Sigmoid colon (tissue), 6 donors: ENCODE measurements at regions not wholly inside any gene's neighbourhood (a gene's known extent, or its start where the extent isn't known, plus 50 kb on each side); places are given as distances from the start of the nearest gene placed in this dataset.

Source experiments
- DNase-seq: peaks from one replicate; pipeline ENCODE4 v3.0.0-alpha.2; 2019
- H3K27ac ChIP-seq, 4 donors: fragments of 200-600 bp; sonication (generic); one replicate each; pipeline ENCODE4 v1.5.1; 2016 to 2019; ENCODE audit warnings: mild to moderate bottlenecking in 1 of 4
- H3K27me3 ChIP-seq, 3 donors: fragments of 200-600 bp; sonication (generic); one replicate each; pipeline ENCODE4 v1.5.1; 2019; ENCODE audit warnings: mild to moderate bottlenecking in 1 of 3
- H3K36me3 ChIP-seq, 4 donors: fragments of 200-600 bp; sonication (generic); one replicate each; pipeline ENCODE4 v1.5.1; 2016 to 2019
- H3K4me1 ChIP-seq, 4 donors: fragments of 200-600 bp; sonication (generic); one replicate each; pipeline ENCODE4 v1.5.1; 2017 to 2019
- H3K4me3 ChIP-seq, 4 donors: fragments of 200-600 bp; sonication (generic); one replicate each; pipeline ENCODE4 v1.5.1; 2017 to 2019; ENCODE audit warnings: mild to moderate bottlenecking in 2 of 4, moderate library complexity in 1 of 4
- H3K9me3 ChIP-seq, 4 donors: fragments of 200-600 bp in 3 of 4; sonication (generic) in 3 of 4; one replicate each; pipeline versions ENCODE4 v1.5.1 to v1.6.1; 2013 to 2019
- EP300 ChIP-seq, 4 donors: sonication (generic); formaldehyde crosslinking; IDR thresholded peaks; one replicate each; pipeline ENCODE4 v1.6.1; 2017; ENCODE audit warnings: antibody characterized with exemption in 4 of 4
- POLR2A ChIP-seq, 2 donors: fragments of 450-650 bp; IDR thresholded peaks; one replicate each; pipeline ENCODE4 v1.6.1; 2016; ENCODE audit warnings: antibody characterized with exemption in 2 of 2, mild to moderate bottlenecking in 2 of 2, moderate library complexity in 2 of 2
- POLR2AphosphoS5 ChIP-seq, 4 donors: sonication (generic); formaldehyde crosslinking; IDR thresholded peaks; one replicate each; pipeline ENCODE4 v1.6.1; 2017; ENCODE audit warnings: antibody characterized with exemption in 4 of 4
- WGBS, 2 donors: extraction: QIAGEN DNeasy Blood & Tissue Kit; methylation state at CpG; one replicate each; pipeline ENCODE4 v1.1.7; 2013; 5-methylcytosine and 5-hydroxymethylcytosine counted together
- intact Hi-C: fragments of 100-400 bp; cut with DNase I; formaldehyde crosslinking; loops from one replicate; pipeline ENCODE4 v1.15.1; 2023
- TF ChIP-seq, protein P1 (sequence below), 4 experiments: fragments of 450-650 bp in 3 of 4; fragments of 200-600 bp in 1 of 4; IDR thresholded peaks; one replicate each; pipeline ENCODE4 v1.5.1; 2016 to 2019; ENCODE audit warnings: antibody characterized with exemption in 4 of 4, mild to moderate bottlenecking in 3 of 4, moderate library complexity in 2 of 4
- donor health status: healthy with polysubstance abuse.
- donor health status: healthy.

GRCh38 chr9:135240222-135240621 lies 152.8 kb downstream of the OLFM1 start:
- Histone ChIP-seq H3K27me3 (peaks cover 0 to 14% (median 0%) of the 10 kb centered on the region in 3 donors), H3K27ac (peak overlapping the region in 2 of 4 donors; percentile 70 to 77), H3K36me3 (no peaks in the 10 kb centered on the region), H3K4me1 (peaks cover 0 to 16% (median 0%) of the 10 kb centered on the region in 4 donors), H3K9me3 (no peaks in the 10 kb centered on the region), H3K4me3 (no peak overlapping the region)
- TF ChIP-seq POLR2AphosphoS5 (IDR thresholded peaks at IDR 0.05) (no peak), EP300 (IDR thresholded peaks at IDR 0.05) (no peak), POLR2A (IDR thresholded peaks at IDR 0.05) (no peak)
- TF ChIP-seq, protein P1, sequence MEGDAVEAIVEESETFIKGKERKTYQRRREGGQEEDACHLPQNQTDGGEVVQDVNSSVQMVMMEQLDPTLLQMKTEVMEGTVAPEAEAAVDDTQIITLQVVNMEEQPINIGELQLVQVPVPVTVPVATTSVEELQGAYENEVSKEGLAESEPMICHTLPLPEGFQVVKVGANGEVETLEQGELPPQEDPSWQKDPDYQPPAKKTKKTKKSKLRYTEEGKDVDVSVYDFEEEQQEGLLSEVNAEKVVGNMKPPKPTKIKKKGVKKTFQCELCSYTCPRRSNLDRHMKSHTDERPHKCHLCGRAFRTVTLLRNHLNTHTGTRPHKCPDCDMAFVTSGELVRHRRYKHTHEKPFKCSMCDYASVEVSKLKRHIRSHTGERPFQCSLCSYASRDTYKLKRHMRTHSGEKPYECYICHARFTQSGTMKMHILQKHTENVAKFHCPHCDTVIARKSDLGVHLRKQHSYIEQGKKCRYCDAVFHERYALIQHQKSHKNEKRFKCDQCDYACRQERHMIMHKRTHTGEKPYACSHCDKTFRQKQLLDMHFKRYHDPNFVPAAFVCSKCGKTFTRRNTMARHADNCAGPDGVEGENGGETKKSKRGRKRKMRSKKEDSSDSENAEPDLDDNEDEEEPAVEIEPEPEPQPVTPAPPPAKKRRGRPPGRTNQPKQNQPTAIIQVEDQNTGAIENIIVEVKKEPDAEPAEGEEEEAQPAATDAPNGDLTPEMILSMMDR (IDR thresholded peaks at IDR 0.05) = no peak
- intact Hi-C loops = no loop called here
- DNase-seq = no peak
- 49 to 63% methylated on average over 6 of the region's 6 CpGs for WGBS, 2 donors

- Histone ChIP-seq H3K27me3 (peaks cover 0 to 19% (median 6%) of the 10 kb centered on the region in 3 donors), H3K36me3 (no peaks in the 10 kb centered on the region), H3K4me1 (peaks cover 0 to 16% (median 0%) of the 10 kb centered on the region in 4 donors), H3K9me3 (no peaks in the 10 kb centered on the region), H3K27ac (peak overlapping the region in 3 of 4 donors; percentile 2 to 77 (median 70)), H3K4me3 (no peak overlapping the region)
- DNase-seq = peak; percentile 62
- TF ChIP-seq, protein P1 (IDR thresholded peaks at IDR 0.05) = no peak
- TF ChIP-seq EP300 (IDR thresholded peaks at IDR 0.05) (peak in 1 of 4 donors; percentile 37), POLR2AphosphoS5 (IDR thresholded peaks at IDR 0.05) (peak in 1 of 4 donors; percentile 26), POLR2A (IDR thresholded peaks at IDR 0.05) (no peak)
- intact Hi-C loops = no loop called here
- 82 to 89% methylated on average over 11 of the region's 11 CpGs for WGBS, 2 donors
Measured at GRCh38 chr9:135240871-135241311, 153.4 kb downstream of the OLFM1 start.

DNA sequence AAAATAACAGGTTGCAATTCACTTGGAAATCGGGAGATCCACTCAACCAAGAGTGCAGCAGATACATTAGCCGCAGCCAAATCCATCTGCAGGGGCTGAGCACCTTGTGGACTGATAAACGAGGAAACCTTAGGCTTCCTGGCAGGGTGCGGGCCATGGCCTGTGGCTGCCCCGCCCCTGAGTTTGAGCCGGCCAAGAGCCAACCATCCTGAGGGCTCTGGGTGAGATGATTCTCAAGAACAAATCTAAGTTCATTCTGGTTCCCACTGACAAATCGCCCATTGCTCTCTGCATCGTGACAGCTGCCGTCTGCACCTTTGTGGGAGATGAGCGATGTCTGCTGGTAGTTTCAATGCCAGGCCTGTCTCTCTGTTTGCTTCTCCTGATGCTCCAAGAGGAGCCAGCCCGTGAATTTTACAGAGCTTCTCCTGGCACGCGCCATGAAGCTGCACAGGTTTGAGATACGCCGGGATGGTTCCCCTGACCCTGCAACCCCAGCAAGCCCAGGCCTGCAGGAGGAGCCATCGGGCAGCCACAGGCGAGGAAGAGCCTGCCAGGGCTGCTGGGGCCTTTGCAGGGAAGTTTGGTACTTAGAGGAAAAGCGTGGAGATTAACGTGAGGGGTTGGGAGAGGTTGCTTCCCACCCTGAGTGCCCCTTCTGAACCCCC lies 154.0 kb downstream of the OLFM1 start:
- Histone ChIP-seq H3K4me1 (peaks cover 0 to 16% (median 0%) of the 10 kb centered on the region in 4 donors), H3K4me3 (no peak overlapping the region), H3K36me3 (no peaks in the 10 kb centered on the region), H3K27ac (peak overlapping the region in 3 of 4 donors; percentile 2 to 77 (median 70)), H3K9me3 (no peaks in the 10 kb centered on the region), H3K27me3 (peaks cover 0 to 25% (median 12%) of the 10 kb centered on the region in 3 donors)
- WGBS, 2 donors = 60 to 74% methylated on average over 19 of the region's 19 CpGs
- TF ChIP-seq POLR2A (IDR thresholded peaks at IDR 0.05) (no peak), POLR2AphosphoS5 (IDR thresholded peaks at IDR 0.05) (no peak)
- DNase-seq = peak; percentile 56
- intact Hi-C loops = no loop called here

DNA sequence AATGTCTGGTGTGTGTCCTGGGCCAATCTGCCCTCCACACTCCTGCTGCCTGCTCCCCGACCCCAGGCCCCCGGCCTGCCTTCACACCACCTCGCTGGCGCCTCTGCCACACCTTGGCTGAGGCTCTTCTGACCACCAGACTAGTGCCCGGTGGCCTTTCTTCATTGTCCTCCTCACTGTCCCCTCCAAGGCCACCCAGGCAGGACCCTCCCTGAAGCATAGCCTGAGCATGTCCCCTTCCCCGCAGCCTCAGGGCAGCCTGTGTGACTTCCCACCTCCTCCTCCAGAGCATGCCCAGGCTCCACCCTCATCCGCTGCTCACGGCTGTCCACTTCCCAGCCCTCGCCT lies 154.6 kb downstream of the OLFM1 start:
- Histone ChIP-seq H3K27ac (peak overlapping the region in 2 of 4 donors; percentile 70 to 77), H3K27me3 (peaks cover 0 to 27% (median 12%) of the 10 kb centered on the region in 3 donors), H3K4me3 (no peak overlapping the region), H3K9me3 (no peaks in the 10 kb centered on the region), H3K36me3 (no peaks in the 10 kb centered on the region), H3K4me1 (peaks cover 0 to 16% (median 0%) of the 10 kb centered on the region in 4 donors)
- intact Hi-C loops = no loop called here
- 56 to 78% methylated on average over 9 of the region's 9 CpGs for WGBS, 2 donors
- TF ChIP-seq POLR2AphosphoS5 (IDR thresholded peaks at IDR 0.05) (no peak), EP300 (IDR thresholded peaks at IDR 0.05) (no peak), POLR2A (IDR thresholded peaks at IDR 0.05) (no peak)
- TF ChIP-seq, protein P1 (IDR thresholded peaks at IDR 0.05) = no peak
- DNase-seq = peak; percentile 47

DNA sequence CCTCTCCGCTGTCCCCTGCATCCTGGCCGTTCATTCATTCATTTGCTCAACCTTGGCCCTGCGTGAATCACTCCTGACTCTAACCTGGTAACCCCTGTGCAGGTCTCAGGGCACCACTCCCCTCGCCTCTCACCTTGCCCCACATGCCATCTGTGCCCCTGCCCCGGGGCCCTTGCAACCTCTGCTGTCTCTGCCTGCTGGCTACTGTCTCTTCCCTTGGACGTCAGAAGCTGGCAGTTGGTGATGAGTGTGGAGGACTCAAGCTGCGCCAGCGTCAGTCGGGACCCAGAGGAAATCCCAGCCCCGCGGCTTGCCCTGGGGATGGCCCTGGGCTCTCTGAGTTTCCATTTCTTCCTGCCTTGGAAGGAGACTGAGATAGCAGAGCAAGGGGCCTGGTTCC lies 154.9 kb downstream of the OLFM1 start:
- Histone ChIP-seq H3K27me3 (peaks cover 0 to 27% (median 12%) of the 10 kb centered on the region in 3 donors), H3K4me1 (peaks cover 0 to 16% (median 0%) of the 10 kb centered on the region in 4 donors), H3K4me3 (no peak overlapping the region), H3K27ac (peak overlapping the region in 1 of 4 donors; percentile 77), H3K36me3 (no peaks in the 10 kb centered on the region), H3K9me3 (no peaks in the 10 kb centered on the region)
- no peak for TF ChIP-seq POLR2AphosphoS5 (IDR thresholded peaks at IDR 0.05)
- intact Hi-C loops = no loop called here
- 68 to 78% methylated on average over 11 of the region's 11 CpGs for WGBS, 2 donors
- DNase-seq = peak; percentile 56
